SW480 (cell line): ENCODE measurements at regions not wholly inside any gene's neighbourhood (a gene's known extent, or its start where the extent isn't known, plus 50 kb on each side); places are given as distances from the start of the nearest gene placed in this dataset.
"Not testable (repeated sequence)": the region's sequence is repeated elsewhere in the genome, so short reads cannot be mapped to it uniquely, and the experiment has no call there.

ENCODE experiments used
- DNase-seq: peaks from one replicate; pipeline ENCODE4 v3.0.0-alpha.2; 2016; ENCODE audit warnings: low spot score

DNA sequence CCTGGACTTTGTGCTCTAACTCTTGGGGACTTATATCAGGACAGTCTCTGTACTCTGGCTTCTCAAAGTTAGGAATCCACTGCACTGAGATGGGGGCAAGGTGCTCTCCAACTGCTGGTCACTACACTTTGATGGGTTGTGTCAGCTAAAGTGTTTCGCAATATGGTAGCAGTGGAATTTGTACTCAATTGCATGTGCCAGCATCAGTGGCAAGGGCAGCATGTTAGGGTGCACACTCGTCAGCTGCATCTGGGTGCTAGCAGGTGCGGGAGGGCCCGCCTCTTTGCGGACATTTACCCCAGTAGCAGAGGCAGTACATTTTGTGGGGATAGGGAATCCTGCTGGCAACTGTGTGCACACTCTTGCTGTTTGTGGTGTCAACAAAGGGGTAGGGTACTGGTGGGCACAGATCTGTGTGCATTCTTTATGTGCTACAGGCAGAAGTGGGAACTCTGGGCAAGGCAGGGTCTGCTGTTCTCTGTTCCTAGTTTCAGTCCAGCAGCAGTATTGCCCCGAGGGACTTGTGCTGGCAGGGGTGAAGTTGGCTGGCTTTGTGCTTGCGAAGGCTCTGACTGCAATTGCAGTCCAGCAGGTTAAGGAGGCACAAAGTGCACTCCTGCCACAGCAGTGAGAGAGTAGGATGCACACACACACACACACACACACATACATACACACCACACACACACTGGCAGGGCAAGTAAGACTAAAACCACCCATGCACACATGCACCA, 924.8 kb upstream of the CDH9 start:
- no peak for DNase-seq

DNA sequence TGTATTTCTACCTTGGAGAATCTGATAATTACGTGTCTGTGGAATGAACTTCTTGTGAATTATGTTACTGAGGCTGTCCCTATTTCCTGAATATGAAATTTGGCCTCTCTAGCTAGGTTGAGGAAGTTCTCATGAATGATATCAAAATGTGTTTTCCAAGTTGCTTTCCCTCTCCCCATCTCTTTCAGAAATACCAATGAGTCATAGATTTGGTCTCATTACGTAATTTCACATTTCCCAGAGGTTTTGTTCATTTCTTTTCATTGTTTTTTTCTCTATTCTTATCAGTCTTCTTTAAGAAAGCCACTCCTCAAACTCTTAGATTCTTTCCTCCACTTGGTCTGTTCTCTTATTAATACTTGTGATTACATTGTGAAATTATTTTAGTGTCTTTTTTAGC, 923.8 kb upstream of the CDH9 start:
- DNase-seq, result no peak

DNA sequence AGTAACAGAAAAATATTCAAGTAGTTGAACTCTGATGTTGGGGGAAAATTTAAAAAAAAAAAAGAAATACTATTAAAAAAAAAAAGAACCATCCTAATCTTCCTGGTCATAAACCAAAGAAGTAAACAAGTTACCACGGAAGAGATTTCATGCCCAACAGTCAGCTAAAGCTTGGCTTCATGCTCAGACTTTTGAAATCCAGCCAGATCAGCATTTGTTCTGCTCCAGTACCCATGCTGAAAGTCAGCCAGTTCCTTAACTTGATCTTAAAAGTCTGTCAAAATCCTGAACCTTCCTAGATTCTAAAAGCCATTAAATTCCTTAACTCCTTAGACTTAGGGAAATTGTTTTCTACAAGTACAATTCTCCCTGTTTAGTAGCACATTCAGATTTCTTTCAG, 908.7 kb upstream of the CDH9 start:
- no peak for DNase-seq

DNA sequence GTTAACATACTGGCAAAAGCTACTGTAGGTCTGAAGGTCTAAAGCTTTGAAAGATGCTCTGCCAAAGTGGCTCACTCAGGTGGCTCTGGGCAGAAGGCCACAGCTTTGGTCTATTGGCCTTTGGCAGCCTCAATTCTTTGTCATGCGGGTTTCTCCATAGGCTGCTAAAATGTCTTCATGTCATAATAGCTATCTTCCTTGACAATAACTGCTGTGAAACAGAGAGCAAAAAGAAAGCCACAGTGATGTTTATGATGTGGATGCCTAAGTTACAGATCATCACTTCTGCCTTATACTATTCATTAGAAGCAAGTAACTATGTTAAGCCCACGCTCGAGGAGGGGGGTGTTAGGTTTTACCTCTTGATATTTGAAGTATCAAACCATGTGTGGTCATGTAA, 906.1 kb upstream of the CDH9 start:
- DNase-seq, result no peak

DNA sequence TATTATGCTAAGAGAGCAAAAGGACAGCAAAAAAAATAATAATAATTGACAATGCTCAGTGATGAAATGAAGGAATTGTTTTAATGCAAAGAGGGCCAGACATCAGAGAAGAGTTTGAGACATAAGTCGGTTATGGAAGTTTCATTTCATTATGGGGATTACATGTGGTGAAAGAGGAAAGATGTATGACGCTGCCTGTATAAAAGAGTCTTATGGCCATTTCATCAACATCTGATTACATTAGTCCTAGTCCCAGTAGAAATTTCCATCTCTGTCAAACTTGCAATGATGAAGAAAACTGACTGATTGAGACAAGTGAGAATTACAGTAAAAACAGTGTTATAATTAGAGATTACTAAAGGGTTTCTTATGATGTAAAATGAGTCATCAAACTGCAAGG, 900.6 kb upstream of the CDH9 start:
- no peak for DNase-seq

DNA sequence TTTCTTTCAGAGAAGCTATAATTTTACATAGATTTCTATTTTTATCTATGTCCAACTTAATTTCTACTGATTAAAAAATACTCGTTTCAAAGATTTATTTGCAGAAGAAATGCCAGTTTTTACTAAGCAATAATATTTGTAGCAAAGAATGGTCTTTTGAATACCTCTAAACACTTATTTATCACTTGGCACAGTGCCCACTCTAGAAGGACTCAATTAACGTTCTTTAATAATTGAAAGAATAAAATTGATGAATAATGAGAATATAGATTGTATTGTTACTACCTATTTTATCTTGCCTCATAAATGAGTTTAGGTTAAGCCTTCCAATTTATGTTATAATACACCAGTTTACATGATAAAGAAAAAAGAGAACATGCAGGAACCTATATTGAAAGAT, 889.7 kb upstream of the CDH9 start:
- no peak for DNase-seq

DNA sequence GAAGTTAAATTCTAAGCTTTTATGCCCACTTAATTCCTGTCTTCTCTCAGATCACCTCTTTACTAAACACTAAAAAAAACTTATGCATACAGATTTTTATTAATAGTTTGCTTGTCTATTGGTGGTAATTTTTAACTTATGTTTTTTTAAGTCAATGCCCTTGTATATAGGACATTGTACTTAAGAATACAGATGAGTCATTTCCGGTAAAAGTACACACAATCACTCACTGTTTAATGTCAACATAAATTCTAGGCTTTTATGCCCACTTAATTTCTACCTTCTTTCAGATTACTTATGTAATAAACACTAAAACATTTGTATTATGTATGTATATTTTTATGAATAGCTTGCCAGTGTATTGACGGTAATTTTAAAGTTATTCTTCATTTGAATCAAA, 872.8 kb upstream of the CDH9 start:
- DNase-seq, result no peak

DNA sequence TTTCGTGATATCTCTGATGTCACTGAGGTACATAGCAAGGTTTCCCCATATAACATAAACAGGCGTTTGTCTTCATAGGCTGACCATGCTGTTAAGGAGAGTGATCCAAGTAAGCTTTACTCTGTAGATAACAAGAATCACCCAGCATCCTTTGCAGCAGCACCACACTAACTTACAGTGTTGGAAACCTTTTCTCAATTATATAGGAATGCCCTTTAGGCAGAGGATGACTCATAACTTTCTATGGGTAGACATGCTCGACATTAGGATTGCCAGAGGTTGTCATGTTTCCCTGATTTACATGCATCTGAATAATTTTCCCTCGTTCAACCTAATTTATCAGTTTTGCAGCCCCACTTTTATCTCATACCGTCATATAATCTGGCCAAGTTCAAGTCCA, 870.0 kb upstream of the CDH9 start:
- no peak for DNase-seq

DNA sequence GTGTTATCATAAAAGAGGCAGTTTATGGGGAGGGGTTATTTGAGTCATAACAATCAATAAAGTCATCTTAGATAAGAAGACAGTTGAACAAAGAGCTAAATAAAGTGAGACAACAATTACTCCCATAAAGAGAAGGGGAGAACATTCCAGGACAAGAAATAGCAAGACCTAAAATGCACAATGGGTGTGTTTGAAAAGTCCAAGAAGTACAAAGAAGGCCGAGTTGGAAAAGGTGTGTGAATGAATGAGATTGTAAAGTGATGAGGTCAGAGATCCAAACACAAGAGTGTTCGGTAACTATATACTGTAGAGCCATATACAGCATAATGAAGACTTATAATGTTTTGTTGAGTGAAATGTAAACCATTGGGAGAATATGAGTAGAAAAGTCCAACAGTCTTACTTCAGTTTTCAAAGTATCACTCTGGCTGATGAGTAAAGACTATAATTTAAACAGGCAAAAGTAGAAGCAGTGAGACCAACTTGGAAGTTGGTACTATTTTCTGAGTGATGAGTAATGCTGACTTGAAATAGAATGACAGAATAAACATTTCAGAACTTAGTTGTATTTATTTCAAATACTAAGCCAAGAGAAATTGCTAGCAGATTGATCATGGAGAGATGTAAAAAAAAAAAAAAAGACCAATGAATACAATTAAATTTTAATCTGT, 868.7 kb upstream of the CDH9 start:
- no peak for DNase-seq

DNA sequence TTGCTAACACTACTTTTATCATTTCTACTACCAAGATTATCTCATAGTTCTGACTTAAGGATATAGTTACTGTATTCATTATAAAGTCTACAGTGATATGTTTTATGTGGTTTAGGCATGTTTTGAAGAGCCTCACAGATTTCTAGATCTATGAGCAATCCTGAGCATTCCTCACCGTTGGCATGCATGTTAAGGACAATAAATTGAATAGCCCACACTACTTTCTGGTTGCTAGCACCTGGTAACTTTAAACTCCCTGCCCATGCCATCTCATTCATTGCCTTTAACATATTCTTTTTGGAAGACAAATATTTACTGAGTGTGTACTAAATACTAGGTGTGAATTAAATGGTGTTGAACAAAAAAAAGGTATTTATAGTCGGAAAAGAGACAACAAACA, 868.1 kb upstream of the CDH9 start:
- DNase-seq, result no peak

DNA sequence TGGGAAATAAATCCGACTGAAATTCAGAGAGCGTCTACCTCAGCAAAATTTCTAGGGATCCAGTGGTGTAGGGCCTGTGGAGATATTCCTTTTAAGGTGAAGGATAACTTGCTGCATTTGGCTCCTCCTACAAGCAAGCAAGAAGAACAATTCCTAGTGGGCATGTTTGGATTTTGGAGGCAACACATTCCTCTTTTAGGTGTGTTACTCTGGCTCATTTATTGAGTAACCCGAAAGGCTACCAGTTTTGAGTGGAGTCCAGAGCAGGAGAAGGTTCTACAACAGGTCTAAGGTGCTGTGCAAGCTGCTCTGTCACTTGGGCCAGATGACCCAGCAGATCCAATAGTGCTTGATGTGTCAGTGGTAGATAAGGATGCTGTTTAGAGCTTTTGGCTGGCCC, 862.4 kb upstream of the CDH9 start:
- no peak for DNase-seq

DNA sequence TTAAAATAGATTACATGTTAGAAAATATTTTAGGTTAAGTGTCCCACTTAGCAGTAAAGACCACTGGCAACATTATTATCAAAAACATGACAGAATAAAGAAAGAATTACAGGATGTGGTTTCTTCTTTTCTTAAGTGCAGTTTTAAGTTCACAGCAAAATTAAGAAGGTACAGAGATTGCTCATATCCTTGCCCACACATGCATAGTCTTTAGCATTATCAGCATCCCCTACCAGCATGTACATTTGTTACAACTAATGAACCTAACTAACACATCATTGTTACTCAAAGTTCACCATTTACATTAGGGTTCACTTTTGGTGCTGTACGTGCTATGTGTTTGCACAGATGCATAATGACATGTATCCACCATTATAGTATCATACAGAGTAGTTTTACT, 837.7 kb upstream of the CDH9 start:
- no peak for DNase-seq

DNA sequence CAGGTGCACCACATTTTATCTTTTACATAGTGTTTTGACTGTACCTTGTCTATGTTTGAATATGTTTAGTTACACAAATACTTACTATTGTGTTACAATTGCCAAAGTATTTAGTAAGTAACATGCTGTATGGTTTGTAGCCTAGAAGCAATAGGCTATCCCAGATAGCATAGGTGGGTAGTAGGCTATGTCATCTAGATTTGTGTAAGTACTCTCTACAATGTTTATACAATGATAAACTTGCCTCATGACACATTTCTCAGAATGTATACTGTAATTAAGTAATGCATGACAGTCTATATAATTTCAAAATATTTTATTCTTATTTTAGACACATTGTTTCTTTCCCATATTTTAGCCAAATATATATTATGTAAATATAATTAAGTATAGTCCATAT, 836.8 kb upstream of the CDH9 start:
- DNase-seq, result no peak

DNA sequence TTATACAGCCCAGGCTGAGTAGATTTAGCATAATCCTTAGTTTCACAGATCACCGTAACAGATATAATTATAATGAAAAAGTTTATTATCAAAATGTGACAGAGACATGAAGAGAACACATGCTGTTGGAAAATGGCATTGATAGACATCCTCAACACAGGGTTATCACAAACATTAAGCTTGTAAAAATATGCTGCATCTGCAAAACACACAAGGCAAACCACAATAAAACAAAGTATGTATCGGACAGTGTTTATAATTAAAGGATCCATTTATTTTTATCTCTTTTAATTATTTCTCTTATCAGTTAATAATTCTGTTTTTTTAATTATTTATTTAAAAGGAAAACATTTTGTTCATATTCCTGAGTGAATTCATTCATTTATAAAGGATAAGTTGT, 829.9 kb upstream of the CDH9 start:
- DNase-seq, result no peak

DNA sequence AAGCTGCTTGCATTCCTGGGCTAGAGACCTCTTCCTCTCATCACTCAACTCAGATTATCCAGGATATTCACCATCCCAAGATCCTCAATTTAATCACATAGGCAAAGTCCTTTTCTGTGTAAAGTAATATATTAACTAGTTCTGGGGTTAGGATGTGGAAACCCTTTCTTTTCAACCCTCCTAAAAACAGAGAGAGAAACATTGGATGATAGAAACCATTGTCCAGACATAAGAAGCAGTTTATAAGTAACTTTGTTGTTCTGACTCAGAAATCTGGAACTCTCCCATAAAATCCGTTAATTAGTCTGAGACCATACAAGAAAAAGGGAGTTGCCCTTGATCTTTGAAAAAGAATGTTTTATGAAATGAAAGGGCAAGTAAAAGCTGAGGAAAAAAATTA, 817.1 kb upstream of the CDH9 start:
- no peak for DNase-seq

DNA sequence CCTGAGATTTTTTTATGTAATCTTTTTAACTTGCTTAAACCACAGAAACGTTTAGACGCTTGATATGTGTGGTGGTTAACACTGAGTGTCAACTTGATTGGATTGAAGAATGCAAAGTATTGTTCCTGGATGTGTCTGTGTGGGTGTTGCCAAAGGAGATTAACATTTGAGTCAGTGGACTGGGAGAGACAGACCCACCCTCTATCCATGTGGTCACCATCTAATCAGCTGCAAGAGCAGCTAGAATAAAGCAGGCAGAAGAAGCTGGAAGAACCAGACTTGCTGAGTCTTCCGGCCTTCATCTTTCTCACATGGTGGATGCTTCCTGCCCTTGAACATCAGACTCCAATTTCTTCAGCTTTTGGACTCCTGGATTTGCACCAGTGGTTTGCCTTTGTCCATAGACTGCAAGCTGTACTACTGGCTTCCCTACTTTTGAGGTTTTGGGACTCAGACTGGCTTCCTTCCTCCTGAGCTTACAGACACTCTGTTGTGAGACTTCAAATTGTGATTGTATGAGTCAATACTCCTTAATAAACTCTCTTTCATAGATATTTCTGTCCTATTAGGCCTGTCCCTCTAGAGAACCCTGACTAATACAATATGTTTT, 816.0 kb upstream of the CDH9 start:
- DNase-seq, result no peak

DNA sequence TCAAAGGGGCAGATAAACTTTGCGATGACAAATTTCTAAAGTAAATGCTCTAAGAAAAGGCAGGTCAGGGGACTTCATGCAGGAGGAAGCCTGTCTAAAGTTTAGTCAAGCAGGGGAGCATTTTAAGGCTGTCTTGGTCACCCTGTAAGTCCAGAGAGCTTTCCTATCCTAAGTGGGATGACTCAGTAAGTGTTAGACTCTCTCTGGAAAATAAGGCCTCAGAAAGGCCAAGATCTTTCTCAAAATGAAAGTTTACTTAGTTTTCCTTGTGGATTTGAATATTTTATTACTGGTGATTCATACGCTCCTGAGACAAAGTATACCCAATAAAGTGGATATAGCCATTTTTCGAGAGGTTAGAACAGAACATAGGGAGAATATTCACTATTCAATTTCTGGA, 806.9 kb upstream of the CDH9 start:
- no peak for DNase-seq

DNA sequence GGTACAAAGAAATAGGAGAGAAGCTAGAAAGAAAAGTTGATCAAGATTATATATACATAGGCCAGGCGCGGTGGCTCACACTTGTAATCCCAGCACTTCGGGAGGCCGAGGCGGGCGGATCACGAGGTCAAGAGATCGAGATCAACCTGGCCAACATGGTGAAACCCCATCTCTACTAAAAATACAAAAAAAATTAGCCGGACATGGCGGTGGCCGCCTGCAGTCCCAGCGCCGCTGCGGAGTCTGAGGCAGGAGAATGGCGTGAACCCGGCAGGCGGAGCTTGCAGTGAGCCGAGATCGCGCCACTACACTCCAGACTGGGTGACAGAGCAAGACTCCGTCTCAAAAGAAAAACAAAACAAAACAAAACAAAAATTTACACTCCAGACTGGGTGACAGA, 798.3 kb upstream of the CDH9 start:
- DNase-seq, result not testable (repeated sequence)

DNA sequence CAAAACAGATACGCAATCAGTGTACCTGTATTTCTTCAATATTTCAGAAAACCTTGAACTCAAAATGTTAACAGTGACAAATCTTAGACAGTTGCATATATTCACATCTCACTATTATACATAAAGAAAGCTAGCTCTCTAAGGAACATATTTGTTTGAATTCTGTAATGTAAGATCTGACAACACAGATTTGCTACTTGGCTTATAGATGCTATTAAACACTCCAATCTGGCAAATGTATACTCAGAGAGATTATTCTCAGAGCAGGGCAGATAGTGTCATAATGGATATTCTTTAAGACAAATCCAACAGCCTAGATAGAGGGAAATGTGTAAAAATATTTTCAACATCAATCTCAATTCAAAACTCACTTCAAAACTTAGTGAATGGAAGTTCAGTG, 794.5 kb upstream of the CDH9 start:
- DNase-seq, result no peak

DNA sequence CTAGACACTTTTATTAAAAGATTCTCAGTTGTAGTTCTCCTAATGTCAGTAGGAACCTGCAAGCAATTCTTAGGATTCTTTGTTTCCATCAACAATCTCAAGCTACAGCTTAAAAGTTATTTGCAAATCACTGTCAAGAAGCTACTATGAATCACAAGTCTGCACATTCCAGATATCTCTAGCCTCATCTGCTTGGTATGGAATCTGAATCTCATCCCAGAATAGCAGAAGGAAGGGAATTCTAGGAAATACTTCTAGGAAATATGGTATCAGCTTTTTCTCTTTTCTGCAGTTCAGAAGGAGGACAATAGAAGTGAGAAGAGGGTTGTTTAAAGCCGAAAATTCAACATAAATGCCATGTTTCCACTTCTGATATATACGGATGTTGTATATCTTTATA, 792.2 kb upstream of the CDH9 start:
- DNase-seq, result no peak

DNA sequence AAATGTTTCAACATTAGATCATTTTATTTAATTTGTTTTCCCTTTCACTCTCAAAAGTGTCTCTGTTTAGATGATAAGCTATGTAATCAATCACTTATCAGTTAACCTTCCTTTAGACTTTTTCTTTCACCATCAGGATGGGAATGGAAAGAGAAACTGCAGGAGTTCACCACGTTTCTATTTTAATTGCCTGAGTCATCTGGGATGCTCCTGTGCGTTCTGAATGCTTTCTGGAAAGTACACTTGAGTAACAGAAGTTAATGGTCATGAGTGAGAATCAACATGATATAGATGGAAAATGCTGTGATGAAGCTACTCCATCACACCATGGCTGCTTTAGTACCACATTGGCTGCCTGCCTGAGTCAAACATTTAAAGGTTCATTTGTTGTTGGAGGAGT, 783.3 kb upstream of the CDH9 start:
- DNase-seq, result no peak

DNA sequence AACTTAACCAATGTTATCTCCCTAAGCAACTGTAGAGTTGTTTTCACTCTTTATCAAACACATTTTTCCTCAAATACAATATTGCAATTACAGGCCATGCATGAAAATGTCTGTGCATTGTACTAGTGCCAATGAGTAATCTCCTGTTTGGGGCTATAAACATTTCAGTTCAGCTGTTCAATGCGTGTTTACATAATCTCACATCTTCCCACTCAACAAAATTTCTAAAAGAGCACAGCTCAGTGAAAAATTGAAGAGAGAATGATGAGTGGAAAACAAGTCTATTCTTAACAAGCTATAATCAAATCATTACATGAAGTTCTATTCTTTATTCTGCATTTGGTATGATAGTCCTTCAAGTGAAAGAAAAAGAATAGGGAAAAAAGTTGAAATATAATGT, 780.5 kb upstream of the CDH9 start:
- no peak for DNase-seq

DNA sequence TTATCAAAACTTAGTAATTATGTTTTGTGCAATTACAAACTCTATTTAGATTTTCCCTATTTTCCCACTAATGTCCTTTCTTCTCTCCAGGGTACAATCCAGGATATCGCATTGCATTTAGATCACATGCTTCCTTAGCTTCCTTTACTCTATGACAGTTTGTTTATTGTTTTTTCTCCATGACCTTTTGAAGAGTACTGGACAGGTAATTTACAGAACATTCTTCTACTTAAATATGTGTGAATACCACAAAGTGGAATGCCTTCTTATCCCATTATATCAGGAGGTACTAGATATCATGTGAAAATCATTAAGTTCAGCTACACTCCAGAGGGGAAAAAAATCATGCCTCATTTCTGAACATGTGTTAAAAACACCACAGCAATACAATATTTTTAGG, 776.6 kb upstream of the CDH9 start:
- DNase-seq, result no peak

DNA sequence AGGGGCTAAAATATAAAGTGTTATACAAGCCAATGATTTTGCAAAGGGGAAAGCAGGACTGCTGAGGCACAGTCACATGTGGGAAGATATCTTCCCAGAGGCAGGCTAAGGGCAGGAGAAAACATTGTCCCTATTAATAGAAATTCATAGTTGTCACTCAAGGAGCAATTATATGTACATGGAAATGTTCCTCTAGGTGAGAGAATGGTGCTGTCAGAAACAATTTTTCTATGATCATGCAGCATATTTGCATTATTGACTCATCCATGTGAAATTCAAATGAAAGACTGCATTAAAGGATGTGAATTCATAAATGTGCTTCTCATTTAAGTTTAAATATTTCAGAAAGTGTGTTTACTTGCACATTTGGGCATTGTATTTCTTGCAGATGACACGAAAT, 775.9 kb upstream of the CDH9 start:
- no peak for DNase-seq
